A673 (cell line): ENCODE measurements at regions not wholly inside any gene's neighbourhood (a gene's known extent, or its start where the extent isn't known, plus 50 kb on each side); places are given as distances from the start of the nearest gene placed in this dataset.

ENCODE experiments used
- BruUV-seq: library from RNA; stranded (reverse); fragments of 400-500 nt; replicated peaks from 2 replicates; lab custom pipeline; 2021; lab: Mats Ljungman, UMichigan
- CTCF ChIA-PET: fragments of 300-600 bp; sonication (Branson Sonifier 250); formaldehyde crosslinking; loops from one replicate; lab custom pipeline; 2022; ENCODE audit warnings: antibody characterized with exemption; lab: Charles Lee
- POLR2A ChIA-PET: fragments of 300-600 bp; sonication (Branson Sonifier 250); formaldehyde crosslinking; loops from one replicate; lab custom pipeline; 2022; ENCODE audit warnings: antibody characterized with exemption; ENCODE audit not compliant: low non-redundant PET; lab: Charles Lee
- DNase-seq: peaks from one replicate; pipeline ENCODE4 v3.0.0-alpha.2; 2015; ENCODE audit warnings: low spot score
- H3K27ac ChIP-seq: fragments of 200-600 bp; sonication (generic); 2 replicates; pipeline ENCODE4 v1.5.1; 2016; ENCODE audit warnings: mixed run types, low read depth, mild to moderate bottlenecking, mixed read lengths, antibody characterized with exemption, low read length; ENCODE audit not compliant: poor library complexity, severe bottlenecking
- H3K27me3 ChIP-seq: fragments of 200-600 bp; sonication (generic); replicated peaks from 2 replicates; pipeline ENCODE4 v1.6.1; 2017; ENCODE audit warnings: mixed run types, low read depth, mild to moderate bottlenecking, mixed read lengths, antibody characterized with exemption, low read length; ENCODE audit not compliant: insufficient read depth, poor library complexity
- H3K36me3 ChIP-seq: fragments of 200-600 bp; sonication (generic); 2 replicates; pipeline ENCODE4 v1.6.1; 2016; ENCODE audit warnings: mixed run types, mild to moderate bottlenecking, mixed read lengths, antibody characterized with exemption, low read length; ENCODE audit not compliant: insufficient read depth, poor library complexity, severe bottlenecking
- H3K4me1 ChIP-seq: fragments of 200-600 bp; sonication (generic); 2 replicates; pipeline ENCODE4 v1.6.1; 2017; ENCODE audit warnings: mixed run types, mild to moderate bottlenecking, mixed read lengths, antibody characterized with exemption, low read length; ENCODE audit not compliant: insufficient read depth, poor library complexity, severe bottlenecking
- H3K4me3 ChIP-seq: fragments of 200-600 bp; sonication (generic); 2 replicates; pipeline ENCODE4 v1.5.1; 2016; ENCODE audit warnings: low read depth, mixed run types, mild to moderate bottlenecking, mixed read lengths, low read length; ENCODE audit not compliant: poor library complexity, severe bottlenecking
- H3K9me3 ChIP-seq: fragments of 200-600 bp; sonication (generic); 2 replicates; pipeline ENCODE4 v1.6.1; 2016; ENCODE audit warnings: mixed run types, low read depth, mild to moderate bottlenecking, mixed read lengths, antibody characterized with exemption, low read length; ENCODE audit not compliant: poor library complexity, severe bottlenecking
- EZH2 ChIP-seq: fragments of 200-600 bp; sonication (generic); IDR thresholded peaks from 2 replicates; pipeline ENCODE4 v1.6.1; 2017; ENCODE audit warnings: borderline replicate concordance, low read depth, mild to moderate bottlenecking, mixed read lengths, antibody characterized with exemption, low read length; ENCODE audit not compliant: poor library complexity, severe bottlenecking
- intact Hi-C: fragments of 100-400 bp; cut with micrococcal nuclease; formaldehyde crosslinking; loops from one replicate; pipeline ENCODE4 v1.10.0; 2022; ENCODE audit not compliant: unreplicated experiment
- TF ChIP-seq, protein P1 (sequence below): fragments of 300-800, 200-600 bp; sonication (generic); conservative IDR thresholded peaks from 2 replicates; pipeline ENCODE4 v1.5.1; 2017; ENCODE audit warnings: low read depth, mild to moderate bottlenecking, antibody characterized with exemption, low read length, moderate library complexity, mixed read lengths

DNA sequence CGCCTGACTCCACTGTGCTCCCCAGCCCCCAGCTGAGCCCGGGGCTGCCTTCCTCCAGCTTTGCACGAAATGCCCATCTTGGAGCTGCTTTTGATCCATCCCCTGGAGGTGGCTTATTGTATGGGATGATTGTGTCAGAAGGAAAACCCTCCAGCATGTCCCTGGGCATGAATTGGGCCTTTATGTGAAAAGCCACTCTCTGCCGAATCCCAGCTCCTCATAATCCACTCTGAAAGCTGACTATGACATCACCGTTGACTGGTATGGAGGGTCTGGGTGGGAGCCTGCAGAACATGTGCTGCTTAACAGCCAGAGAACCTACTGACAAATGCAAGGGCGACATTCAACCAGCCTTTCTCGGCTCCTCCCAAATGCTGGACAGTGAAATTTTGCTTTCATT, 74.6 kb downstream of the NENF start:
- no peaks in the 10 kb centered on the region for H3K36me3 ChIP-seq
- no peaks in the 10 kb centered on the region for H3K9me3 ChIP-seq
- ChIA-PET CTCF (no interaction called here), POLR2A (no interaction called here)
- H3K4me1 ChIP-seq: no peaks in the 10 kb centered on the region
- peaks cover 3% of the 10 kb centered on the region for H3K27me3 ChIP-seq
- intact Hi-C loops: no loop called here
- no peak for DNase-seq
- TF ChIP-seq EZH2: no peak
- TF ChIP-seq, protein P1, sequence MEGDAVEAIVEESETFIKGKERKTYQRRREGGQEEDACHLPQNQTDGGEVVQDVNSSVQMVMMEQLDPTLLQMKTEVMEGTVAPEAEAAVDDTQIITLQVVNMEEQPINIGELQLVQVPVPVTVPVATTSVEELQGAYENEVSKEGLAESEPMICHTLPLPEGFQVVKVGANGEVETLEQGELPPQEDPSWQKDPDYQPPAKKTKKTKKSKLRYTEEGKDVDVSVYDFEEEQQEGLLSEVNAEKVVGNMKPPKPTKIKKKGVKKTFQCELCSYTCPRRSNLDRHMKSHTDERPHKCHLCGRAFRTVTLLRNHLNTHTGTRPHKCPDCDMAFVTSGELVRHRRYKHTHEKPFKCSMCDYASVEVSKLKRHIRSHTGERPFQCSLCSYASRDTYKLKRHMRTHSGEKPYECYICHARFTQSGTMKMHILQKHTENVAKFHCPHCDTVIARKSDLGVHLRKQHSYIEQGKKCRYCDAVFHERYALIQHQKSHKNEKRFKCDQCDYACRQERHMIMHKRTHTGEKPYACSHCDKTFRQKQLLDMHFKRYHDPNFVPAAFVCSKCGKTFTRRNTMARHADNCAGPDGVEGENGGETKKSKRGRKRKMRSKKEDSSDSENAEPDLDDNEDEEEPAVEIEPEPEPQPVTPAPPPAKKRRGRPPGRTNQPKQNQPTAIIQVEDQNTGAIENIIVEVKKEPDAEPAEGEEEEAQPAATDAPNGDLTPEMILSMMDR: no peak
- no peak overlapping the region for H3K4me3 ChIP-seq
- no peak overlapping the region for H3K27ac ChIP-seq
- BruUV-seq: no TSS peak

DNA sequence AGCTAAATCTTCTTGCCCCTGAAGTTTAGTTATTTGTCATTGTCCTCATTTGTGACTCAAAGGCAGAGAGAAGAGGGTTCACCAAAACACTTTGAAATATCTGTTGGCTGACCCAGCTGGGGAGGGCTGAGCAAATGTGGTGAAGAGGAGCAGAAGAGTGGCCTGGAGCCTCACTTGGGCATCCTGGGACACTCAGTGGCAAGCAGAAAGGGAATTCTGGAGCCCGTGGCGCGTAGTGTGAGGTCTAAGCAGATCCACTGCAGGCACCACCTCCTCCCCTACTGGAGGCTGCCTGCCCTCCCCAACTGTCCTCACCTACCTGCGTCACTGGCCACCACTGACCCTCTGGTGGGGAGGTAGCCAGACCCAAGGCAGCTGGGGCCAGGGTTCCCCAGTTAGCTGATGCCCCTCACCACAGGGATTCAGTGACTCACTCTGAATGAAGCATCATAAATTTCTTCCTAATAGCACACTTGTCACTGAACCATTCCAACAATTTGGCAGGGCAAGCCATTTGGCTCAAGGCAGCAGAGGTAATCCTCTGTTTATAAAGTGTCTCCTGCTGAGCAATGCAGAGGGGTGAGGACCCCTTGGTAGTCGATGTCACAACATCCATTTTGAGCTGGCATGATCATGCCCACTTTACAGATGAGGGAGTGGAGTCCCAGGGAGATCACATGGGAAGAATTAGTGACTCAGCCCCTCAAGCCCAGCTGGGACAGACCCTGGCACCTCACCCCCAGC, 80.3 kb downstream of the NENF start:
- intact Hi-C loops: no loop called here
- no TSS peak for BruUV-seq
- H3K27me3 ChIP-seq: peaks cover 17% of the 10 kb centered on the region

DNA sequence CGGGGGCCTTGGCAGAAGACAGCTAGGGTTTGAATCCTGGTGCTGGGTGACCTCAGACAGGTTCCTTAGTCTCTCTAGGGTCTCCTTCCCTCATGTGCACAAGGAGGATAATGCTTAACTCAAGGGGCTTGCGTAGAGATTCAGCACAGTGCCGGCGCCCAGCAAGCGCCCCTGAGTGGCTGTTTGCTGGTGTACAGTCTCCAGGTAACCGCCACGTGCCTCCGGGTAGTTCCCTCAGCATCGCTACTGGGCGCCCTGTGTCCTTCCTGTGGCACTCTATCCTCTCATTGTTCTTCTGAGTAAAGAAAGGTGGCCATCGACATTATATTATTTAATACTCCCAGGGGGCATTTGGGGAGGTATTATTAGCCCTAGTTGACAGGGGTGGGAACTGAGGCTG, 80.9 kb downstream of the NENF start:
- Histone ChIP-seq H3K36me3 (no peaks in the 10 kb centered on the region), H3K9me3 (no peaks in the 10 kb centered on the region), H3K27me3 (peaks cover 17% of the 10 kb centered on the region), H3K4me1 (peaks cover 23% of the 10 kb centered on the region), H3K27ac (no peak overlapping the region), H3K4me3 (no peak overlapping the region)
- intact Hi-C loops: no loop called here
- TF ChIP-seq, protein P1: no peak
- TF ChIP-seq EZH2: no peak
- ChIA-PET CTCF (interaction anchor here (0.5 kb wide), 1 partner anchor 185 kb away, joined by 3 read pairs; no protein-coding TSS in a partner anchor), POLR2A (no interaction called here)
- peak; percentile 21 for DNase-seq
- no TSS peak for BruUV-seq

More for the DNA sequence above, 80.3 kb downstream of the NENF start:
- DNase-seq: peak; percentile 56
- no peaks in the 10 kb centered on the region for H3K9me3 ChIP-seq
- H3K36me3 ChIP-seq: no peaks in the 10 kb centered on the region
- no peak overlapping the region for H3K27ac ChIP-seq
- POLR2A ChIA-PET: no interaction called here
- no peak overlapping the region for H3K4me3 ChIP-seq
- TF ChIP-seq, protein P1: no peak
- TF ChIP-seq EZH2: no peak
- peaks cover 23% of the 10 kb centered on the region for H3K4me1 ChIP-seq
- CTCF ChIA-PET: no interaction called here
